Large intestine (tissue), 3 donors: ENCODE measurements at regions not wholly inside any gene's neighbourhood (a gene's known extent, or its start where the extent isn't known, plus 50 kb on each side); places are given as distances from the start of the nearest gene placed in this dataset.

Experiments
- DNase-seq, 2 donors: peaks; one replicate each; pipeline versions ENCODE4 v3.0.0 to v3.0.0-alpha.2; 2013
- H3K27ac ChIP-seq: one replicate; pipeline ENCODE4 v1.5.1; 2013; ENCODE audit warnings: low read length
- H3K27me3 ChIP-seq: 2 replicates; pipeline ENCODE4 v1.6.1; 2013; ENCODE audit warnings: low read length; ENCODE audit not compliant: control insufficient read depth, insufficient read depth
- H3K36me3 ChIP-seq: 2 replicates; pipeline ENCODE4 v1.6.1; 2013; ENCODE audit warnings: low read length; ENCODE audit not compliant: control insufficient read depth, insufficient read depth
- H3K4me1 ChIP-seq: one replicate; pipeline ENCODE4 v1.6.1; 2013; ENCODE audit warnings: low read length; ENCODE audit not compliant: control insufficient read depth, insufficient read depth
- H3K4me3 ChIP-seq: one replicate; pipeline ENCODE4 v1.5.1; 2013; ENCODE audit warnings: low read length
- H3K9me3 ChIP-seq: one replicate; pipeline ENCODE4 v1.6.1; 2013; ENCODE audit warnings: mild to moderate bottlenecking, low read depth, low read length, moderate library complexity; ENCODE audit not compliant: control insufficient read depth
- WGBS: methylation state at CpG from one replicate; pipeline ENCODE4 v1.1.5; 2013; ENCODE audit warnings: low lambda C conversion rate; ENCODE audit not compliant: insufficient coverage; 5-methylcytosine and 5-hydroxymethylcytosine counted together

GRCh38 chr14:38751459-38751858 lies 351.6 kb downstream of the SEC23A start:
- no peak overlapping the region for H3K4me3 ChIP-seq
- no peak for DNase-seq
- no peak overlapping the region for H3K27ac ChIP-seq
- H3K4me1 ChIP-seq = no peaks in the 10 kb centered on the region
- H3K36me3 ChIP-seq = no peaks in the 10 kb centered on the region
- H3K9me3 ChIP-seq = no peaks in the 10 kb centered on the region
- no peaks in the 10 kb centered on the region for H3K27me3 ChIP-seq

- H3K27ac ChIP-seq = no peak overlapping the region
- 80% methylated on average over 1 of the region's 3 CpGs for WGBS
- no peaks in the 10 kb centered on the region for H3K27me3 ChIP-seq
- H3K9me3 ChIP-seq = no peaks in the 10 kb centered on the region
- no peak overlapping the region for H3K4me3 ChIP-seq
- no peaks in the 10 kb centered on the region for H3K4me1 ChIP-seq
- H3K36me3 ChIP-seq = no peaks in the 10 kb centered on the region
- DNase-seq = no peak
These were observed 353.1 kb downstream of the SEC23A start for GRCh38 chr14:38749936-38750335.

- Histone ChIP-seq H3K27me3 (no peaks in the 10 kb centered on the region), H3K27ac (no peak overlapping the region), H3K4me1 (no peaks in the 10 kb centered on the region), H3K4me3 (no peak overlapping the region), H3K9me3 (no peaks in the 10 kb centered on the region), H3K36me3 (no peaks in the 10 kb centered on the region)
- DNase-seq = no peak
- no CpG with 5 or more reads among the region's 1 CpG for WGBS
These were observed 357.2 kb downstream of the SEC23A start for GRCh38 chr14:38745861-38746260.

- Histone ChIP-seq H3K4me1 (no peaks in the 10 kb centered on the region), H3K4me3 (no peak overlapping the region), H3K36me3 (no peaks in the 10 kb centered on the region), H3K9me3 (no peaks in the 10 kb centered on the region), H3K27ac (no peak overlapping the region), H3K27me3 (no peaks in the 10 kb centered on the region)
- DNase-seq = no peak
- WGBS = no CpG with 5 or more reads among the region's 7 CpGs
These were observed 359.0 kb downstream of the SEC23A start for GRCh38 chr14:38743966-38744584.

GRCh38 chr14:38737686-38738407 lies 365.2 kb downstream of the SEC23A start:
- Histone ChIP-seq H3K4me3 (no peak overlapping the region), H3K27ac (no peak overlapping the region), H3K36me3 (no peaks in the 10 kb centered on the region), H3K4me1 (no peaks in the 10 kb centered on the region), H3K27me3 (no peaks in the 10 kb centered on the region), H3K9me3 (no peaks in the 10 kb centered on the region)
- 80% methylated on average over 1 of the region's 12 CpGs for WGBS
- DNase-seq = no peak

GRCh38 chr14:38735005-38735404 lies 368.0 kb downstream of the SEC23A start:
- no peak overlapping the region for H3K4me3 ChIP-seq
- no peak for DNase-seq
- H3K27me3 ChIP-seq = no peaks in the 10 kb centered on the region
- no peaks in the 10 kb centered on the region for H3K4me1 ChIP-seq
- WGBS = no CpG with 5 or more reads among the region's 5 CpGs
- no peak overlapping the region for H3K27ac ChIP-seq
- H3K9me3 ChIP-seq = no peaks in the 10 kb centered on the region
- H3K36me3 ChIP-seq = no peaks in the 10 kb centered on the region

GRCh38 chr14:38731962-38732361 lies 371.1 kb downstream of the SEC23A start:
- no peak for DNase-seq
- Histone ChIP-seq H3K9me3 (no peaks in the 10 kb centered on the region), H3K27me3 (no peaks in the 10 kb centered on the region), H3K4me3 (no peak overlapping the region), H3K36me3 (no peaks in the 10 kb centered on the region), H3K27ac (no peak overlapping the region), H3K4me1 (no peaks in the 10 kb centered on the region)
- 56% methylated on average over 1 of the region's 1 CpG for WGBS

- H3K9me3 ChIP-seq = no peaks in the 10 kb centered on the region
- 54% methylated on average over 2 of the region's 3 CpGs for WGBS
- DNase-seq = no peak
- no peak overlapping the region for H3K4me3 ChIP-seq
- no peaks in the 10 kb centered on the region for H3K27me3 ChIP-seq
- H3K4me1 ChIP-seq = no peaks in the 10 kb centered on the region
- no peak overlapping the region for H3K27ac ChIP-seq
- no peaks in the 10 kb centered on the region for H3K36me3 ChIP-seq
These were observed 372.6 kb downstream of the SEC23A start for GRCh38 chr14:38730420-38730819.

GRCh38 chr14:38727731-38728130 lies 375.3 kb downstream of the SEC23A start:
- H3K9me3 ChIP-seq = no peaks in the 10 kb centered on the region
- H3K4me1 ChIP-seq = no peaks in the 10 kb centered on the region
- no peak overlapping the region for H3K27ac ChIP-seq
- no peak for DNase-seq
- H3K36me3 ChIP-seq = no peaks in the 10 kb centered on the region
- WGBS = no CpG with 5 or more reads among the region's 12 CpGs
- H3K4me3 ChIP-seq = no peak overlapping the region
- no peaks in the 10 kb centered on the region for H3K27me3 ChIP-seq

- H3K36me3 ChIP-seq = no peaks in the 10 kb centered on the region
- H3K9me3 ChIP-seq = no peaks in the 10 kb centered on the region
- WGBS = 92% methylated on average over 2 of the region's 3 CpGs
- H3K4me3 ChIP-seq = no peak overlapping the region
- H3K27ac ChIP-seq = no peak overlapping the region
- no peaks in the 10 kb centered on the region for H3K27me3 ChIP-seq
- DNase-seq = no peak
- no peaks in the 10 kb centered on the region for H3K4me1 ChIP-seq
These were observed 378.4 kb downstream of the SEC23A start for GRCh38 chr14:38724621-38725020.

- Histone ChIP-seq H3K9me3 (no peaks in the 10 kb centered on the region), H3K36me3 (no peaks in the 10 kb centered on the region), H3K4me1 (no peaks in the 10 kb centered on the region), H3K27ac (no peak overlapping the region), H3K27me3 (no peaks in the 10 kb centered on the region), H3K4me3 (no peak overlapping the region)
- WGBS = 25% methylated on average over 2 of the region's 5 CpGs
- no peak for DNase-seq
These were observed 379.1 kb downstream of the SEC23A start for GRCh38 chr14:38723959-38724358.
